GM23338 (cell line): ENCODE measurements at regions not wholly inside any gene's neighbourhood (a gene's known extent, or its start where the extent isn't known, plus 50 kb on each side); places are given as distances from the start of the nearest gene placed in this dataset.

Experiments
- ATAC-seq: fragments of 200-7000 bp; cut with Tn5 transposase; 3 replicates; pipeline ENCODE4 v1.9.1; 2020
- DNase-seq: peaks from one replicate; pipeline ENCODE4 v3.0.0-alpha.2; 2015; ENCODE audit warnings: low spot score
- H2AFZ ChIP-seq: fragments of 200-600 bp; sonication (generic); 2 replicates; pipeline ENCODE4 v1.8.0; 2016; ENCODE audit warnings: antibody characterized with exemption, mild to moderate bottlenecking, moderate library complexity
- H3F3A ChIP-seq: fragments of 200-600 bp; sonication (generic); replicated peaks from 2 replicates; pipeline ENCODE4 v1.8.0; 2017; ENCODE audit warnings: antibody characterized with exemption, mixed run types, low read depth
- H3K27ac ChIP-seq: fragments of 200-600 bp; sonication (generic); 2 replicates; pipeline ENCODE4 v1.6.1; 2016; ENCODE audit warnings: low read depth
- H3K27me3 ChIP-seq: fragments of 200-600 bp; sonication (generic); 2 replicates; pipeline ENCODE4 v1.8.0; 2016; ENCODE audit warnings: mild to moderate bottlenecking, mixed run types, moderate library complexity; ENCODE audit not compliant: insufficient read depth
- H3K36me3 ChIP-seq: fragments of 200-600 bp; sonication (generic); 2 replicates; pipeline ENCODE4 v1.8.0; 2016; ENCODE audit warnings: mild to moderate bottlenecking; ENCODE audit not compliant: insufficient read depth
- H3K4me1 ChIP-seq: fragments of 200-600 bp; sonication (generic); 2 replicates; pipeline ENCODE4 v1.8.0; 2016; ENCODE audit warnings: mild to moderate bottlenecking, moderate library complexity; ENCODE audit not compliant: insufficient read depth
- H3K4me2 ChIP-seq: fragments of 200-600 bp; sonication (generic); 2 replicates; pipeline ENCODE4 v1.7.1; 2017; ENCODE audit warnings: mixed run types
- H3K4me3 ChIP-seq: fragments of 200-600 bp; sonication (generic); 2 replicates; pipeline ENCODE4 v1.6.1; 2016; ENCODE audit warnings: mixed run types
- H3K79me2 ChIP-seq: fragments of 200-600 bp; sonication (generic); replicated peaks from 2 replicates; pipeline ENCODE4 v1.8.0; 2017; ENCODE audit warnings: mild to moderate bottlenecking; ENCODE audit not compliant: insufficient read depth
- H3K9me2 ChIP-seq: fragments of 200-600 bp; sonication (generic); 2 replicates; pipeline ENCODE4 v1.8.0; 2017; ENCODE audit not compliant: insufficient read depth
- H4K20me1 ChIP-seq: fragments of 200-600 bp; sonication (generic); replicated peaks from 2 replicates; pipeline ENCODE4 v1.8.0; 2017; ENCODE audit warnings: mild to moderate bottlenecking; ENCODE audit not compliant: insufficient read depth
- H3K27ac Mint-ChIP-seq: 2 replicates; pipeline ENCODE4 v1.8.0; 2020; ENCODE audit warnings: inconsistent platforms, mild to moderate bottlenecking, moderate library complexity, mixed read lengths
- H3K27me3 Mint-ChIP-seq: 3 replicates; pipeline ENCODE4 v1.8.0; 2022; ENCODE audit warnings: low read depth, mild to moderate bottlenecking, moderate library complexity, mixed read lengths, inconsistent platforms; ENCODE audit not compliant: insufficient read depth, poor library complexity
- H3K36me3 Mint-ChIP-seq: 3 replicates; pipeline ENCODE4 v1.8.0; 2021; ENCODE audit warnings: low read depth, mild to moderate bottlenecking, inconsistent platforms, moderate library complexity, mixed read lengths
- H3K4me1 Mint-ChIP-seq: 3 replicates; pipeline ENCODE4 v1.8.0; 2020; ENCODE audit warnings: mild to moderate bottlenecking, inconsistent platforms, mixed read lengths
- H3K4me3 Mint-ChIP-seq: 3 replicates; pipeline ENCODE4 v1.8.0; 2021; ENCODE audit warnings: moderate library complexity, mild to moderate bottlenecking, inconsistent platforms, mixed read lengths
- H3K9me3 Mint-ChIP-seq: 3 replicates; pipeline ENCODE4 v1.8.0; 2020; ENCODE audit warnings: moderate library complexity, mild to moderate bottlenecking, inconsistent platforms, mixed read lengths
- NANOG ChIP-seq: IDR thresholded peaks from 2 replicates; pipeline ENCODE4 v1.6.1; 2016; ENCODE audit warnings: antibody characterized with exemption, borderline replicate concordance
- ZNF462 ChIP-seq: fragments of 250-450 bp; sonication (Bioruptor Pico); IDR thresholded peaks from 2 replicates; pipeline ENCODE4 v1.5.0; 2020; ENCODE audit warnings: mild to moderate bottlenecking, moderate library complexity
- TF ChIP-seq, protein P1 (sequence below), 2 experiments: fragments of 200-600 bp in 1 of 2; sonication (generic) in 1 of 2; conservative IDR thresholded peaks; 2 replicates each; pipeline versions ENCODE4 v1.5.1 to v1.6.1; 2016 to 2017; ENCODE audit warnings: antibody characterized with exemption in 2 of 2, low read depth in 2 of 2, mild to moderate bottlenecking in 2 of 2, moderate library complexity in 1 of 2

GRCh38 chr3:103609472-103609871 lies 1174.7 kb downstream of the ZPLD1 start:
- ATAC-seq, result no peak
- Histone ChIP-seq H3K4me3 (no peak overlapping the region), H3K79me2 (no peaks in the 10 kb centered on the region), H3K4me1 (no peaks in the 10 kb centered on the region), H4K20me1 (no peaks in the 10 kb centered on the region), H3K27me3 (no peaks in the 10 kb centered on the region), H3K9me2 (no peaks in the 10 kb centered on the region), H3K4me2 (no peak overlapping the region), H3K27ac (no peak overlapping the region), H3F3A (no peaks in the 10 kb centered on the region), H3K36me3 (no peaks in the 10 kb centered on the region), H2AFZ (no peak overlapping the region)
- no peak for DNase-seq
- no peaks in the 10 kb centered on the region for H3K9me3 Mint-ChIP-seq
- no peaks in the 10 kb centered on the region for H3K36me3 Mint-ChIP-seq
- no peaks in the 10 kb centered on the region for H3K4me1 Mint-ChIP-seq
- no peak overlapping the region for H3K4me3 Mint-ChIP-seq
- H3K27ac Mint-ChIP-seq, result no peak overlapping the region
- TF ChIP-seq, protein P1, sequence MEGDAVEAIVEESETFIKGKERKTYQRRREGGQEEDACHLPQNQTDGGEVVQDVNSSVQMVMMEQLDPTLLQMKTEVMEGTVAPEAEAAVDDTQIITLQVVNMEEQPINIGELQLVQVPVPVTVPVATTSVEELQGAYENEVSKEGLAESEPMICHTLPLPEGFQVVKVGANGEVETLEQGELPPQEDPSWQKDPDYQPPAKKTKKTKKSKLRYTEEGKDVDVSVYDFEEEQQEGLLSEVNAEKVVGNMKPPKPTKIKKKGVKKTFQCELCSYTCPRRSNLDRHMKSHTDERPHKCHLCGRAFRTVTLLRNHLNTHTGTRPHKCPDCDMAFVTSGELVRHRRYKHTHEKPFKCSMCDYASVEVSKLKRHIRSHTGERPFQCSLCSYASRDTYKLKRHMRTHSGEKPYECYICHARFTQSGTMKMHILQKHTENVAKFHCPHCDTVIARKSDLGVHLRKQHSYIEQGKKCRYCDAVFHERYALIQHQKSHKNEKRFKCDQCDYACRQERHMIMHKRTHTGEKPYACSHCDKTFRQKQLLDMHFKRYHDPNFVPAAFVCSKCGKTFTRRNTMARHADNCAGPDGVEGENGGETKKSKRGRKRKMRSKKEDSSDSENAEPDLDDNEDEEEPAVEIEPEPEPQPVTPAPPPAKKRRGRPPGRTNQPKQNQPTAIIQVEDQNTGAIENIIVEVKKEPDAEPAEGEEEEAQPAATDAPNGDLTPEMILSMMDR (conservative IDR thresholded peaks at IDR 0.05; ENCODE audit: low read depth in 2 of 2), result peak in 1 of 2 experiments; percentile 25; a peak in 2 of 4 replicates
- TF ChIP-seq NANOG (no peak), ZNF462 (CRISPR knock-in tag) (no peak)
- no peaks in the 10 kb centered on the region for H3K27me3 Mint-ChIP-seq
